IPS DF 4.7 (cell line): ENCODE measurements at regions not wholly inside any gene's neighbourhood (a gene's known extent, or its start where the extent isn't known, plus 50 kb on each side); places are given as distances from the start of the nearest gene placed in this dataset.
"Not testable (repeated sequence)": the region's sequence is repeated elsewhere in the genome, so short reads cannot be mapped to it uniquely, and the experiment has no call there.

Source experiments
- DNase-seq: peaks from one replicate; pipeline ENCODE4 v3.0.0-alpha.2; 2013; ENCODE audit warnings: low spot score; ENCODE audit errors: extremely low read depth

GRCh38 chr10:109104806-109105205 lies 818.5 kb downstream of the XPNPEP1 start:
- DNase-seq: no peak

GRCh38 chr10:109103278-109103677 lies 820.0 kb downstream of the XPNPEP1 start:
- no peak for DNase-seq

DNA sequence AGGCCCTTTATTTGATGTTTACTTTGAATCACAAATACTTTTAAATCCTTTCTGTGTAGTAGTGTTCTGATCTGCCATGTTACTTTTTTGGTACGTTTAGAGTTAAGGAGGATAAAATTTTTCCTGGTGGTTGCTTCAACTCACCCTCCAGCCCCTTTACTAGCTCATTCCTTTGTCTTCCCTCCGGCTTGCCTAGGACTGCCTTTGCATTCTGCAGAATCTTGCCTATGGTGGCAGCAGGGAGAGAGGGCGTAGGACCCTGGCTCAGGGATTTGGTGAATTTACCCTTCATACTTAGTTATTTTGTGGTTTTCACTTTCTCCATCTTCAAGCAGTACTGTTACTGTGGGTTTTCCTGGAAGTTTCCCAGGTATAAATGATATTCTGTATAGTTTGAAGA lies 833.5 kb downstream of the XPNPEP1 start:
- DNase-seq: no peak

DNA sequence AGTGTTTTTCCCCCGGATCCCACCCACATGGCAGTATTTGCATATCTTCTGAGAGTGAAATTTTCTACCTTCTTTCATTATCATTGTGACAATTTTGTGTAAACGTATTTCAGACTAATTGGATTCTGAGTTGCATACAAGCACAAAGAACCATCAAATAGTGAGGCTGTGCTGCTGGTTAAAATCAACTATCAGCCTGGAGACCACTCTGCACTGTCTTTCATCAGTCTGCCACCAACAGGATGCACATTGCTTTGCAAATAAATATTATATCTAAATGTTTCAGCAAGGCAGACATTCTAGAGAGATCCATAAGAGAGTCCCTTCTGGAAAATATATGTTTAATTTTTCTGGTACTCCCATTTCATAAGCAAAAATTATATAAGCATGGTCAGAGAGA lies 851.8 kb downstream of the XPNPEP1 start:
- no peak for DNase-seq

DNA sequence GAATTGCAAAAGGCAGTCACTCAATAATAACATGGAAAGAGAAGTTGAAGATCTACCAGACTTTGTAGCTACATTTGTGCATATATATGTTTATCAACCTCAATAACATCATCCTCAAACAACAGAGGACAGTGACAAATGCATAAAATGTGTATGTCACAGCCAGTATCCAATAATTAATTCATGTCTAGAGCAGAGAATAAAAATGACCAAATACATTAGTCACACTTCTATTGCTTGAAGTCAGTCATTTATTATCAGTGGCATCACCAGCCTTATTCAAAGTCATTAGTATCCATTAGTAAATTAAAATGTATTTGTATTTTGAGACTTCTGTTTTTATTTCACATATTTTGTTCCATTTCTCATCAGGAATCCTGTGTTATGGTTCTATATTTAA lies 852.8 kb downstream of the XPNPEP1 start:
- no peak for DNase-seq

- no peak for DNase-seq
These were observed 856.3 kb downstream of the XPNPEP1 start for GRCh38 chr10:109067031-109067430.

DNA sequence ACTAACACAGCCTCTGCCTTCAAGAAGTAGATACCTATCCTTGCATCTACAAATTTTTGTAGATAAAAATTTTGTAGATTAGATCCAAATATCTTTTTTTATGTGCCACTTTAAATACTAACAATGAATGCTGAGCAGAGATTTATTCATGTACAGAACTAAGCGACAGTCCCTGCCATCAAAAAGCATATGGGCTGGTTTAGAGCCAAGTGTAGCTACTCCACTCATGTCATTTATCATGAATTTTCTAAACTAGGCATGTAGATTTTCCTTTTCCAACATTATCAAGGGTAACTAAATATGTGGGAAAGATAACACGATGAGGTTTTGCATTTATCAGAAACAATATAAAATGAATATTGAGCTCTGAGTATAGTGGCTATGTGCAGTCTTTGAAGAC lies 857.5 kb downstream of the XPNPEP1 start:
- DNase-seq: no peak

GRCh38 chr10:109062371-109062770 lies 860.9 kb downstream of the XPNPEP1 start:
- no peak for DNase-seq

DNA sequence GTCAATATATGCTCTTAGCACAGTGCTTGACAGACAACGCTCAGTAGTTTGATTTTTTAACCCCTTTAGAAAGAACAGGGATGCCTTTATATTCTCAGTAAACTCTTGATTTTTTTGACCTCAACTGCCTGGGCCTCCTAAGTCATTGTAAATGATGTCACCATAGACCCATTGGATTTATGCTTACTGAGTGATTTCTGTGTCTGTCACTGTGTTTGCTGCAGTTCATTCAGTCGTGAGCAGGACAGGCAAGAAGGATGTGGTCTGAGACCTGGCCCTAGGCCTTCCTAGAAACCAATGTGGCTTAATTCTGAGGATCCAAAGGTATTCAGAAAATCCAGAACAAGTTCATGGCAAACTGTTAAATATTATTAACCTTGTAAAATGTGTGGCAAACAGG lies 868.1 kb downstream of the XPNPEP1 start:
- DNase-seq: no peak

DNA sequence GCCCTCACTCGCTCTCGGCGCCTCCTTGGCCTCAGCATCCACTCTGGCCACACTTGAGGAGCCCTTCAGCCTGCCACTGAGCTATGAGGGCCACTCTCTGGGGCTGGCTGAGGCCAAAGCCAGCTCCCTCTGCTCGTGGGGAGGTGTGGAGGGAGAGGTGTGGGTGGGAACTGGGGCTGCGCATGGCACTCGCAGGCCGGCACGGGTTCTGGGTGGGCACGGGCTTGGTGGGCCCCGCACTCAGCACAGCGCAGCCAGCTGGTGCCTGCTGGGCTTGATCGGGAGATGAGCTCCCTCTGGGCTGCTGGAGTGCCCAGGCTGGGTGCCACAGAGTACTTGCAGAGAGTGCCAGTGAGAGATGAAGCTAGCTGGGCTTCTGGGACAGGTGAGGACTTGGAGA lies 875.5 kb downstream of the XPNPEP1 start:
- DNase-seq: no peak

GRCh38 chr10:109046427-109046826 lies 876.9 kb downstream of the XPNPEP1 start:
- DNase-seq: not testable (repeated sequence)

GRCh38 chr10:109040622-109041021 lies 882.7 kb downstream of the XPNPEP1 start:
- DNase-seq: no peak

DNA sequence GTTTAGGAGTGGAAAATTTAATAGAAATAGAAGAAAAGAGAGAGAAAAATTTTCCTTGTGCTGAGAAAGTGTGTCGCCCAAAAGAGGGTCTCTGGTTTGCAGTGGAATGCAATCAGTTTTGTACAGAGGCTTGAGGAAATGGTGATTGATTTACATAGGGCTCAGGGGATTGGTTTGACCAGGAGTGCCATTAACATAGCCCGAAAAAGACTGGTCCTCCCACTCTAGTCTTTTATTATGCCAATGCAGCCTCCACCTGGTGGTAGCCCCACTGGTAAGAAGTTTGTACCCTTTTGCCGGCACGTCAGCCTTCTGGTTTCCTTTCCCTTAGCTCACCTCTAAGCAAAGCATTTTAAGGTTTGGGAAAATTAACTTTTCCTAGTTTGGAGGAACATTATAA lies 885.3 kb downstream of the XPNPEP1 start:
- DNase-seq: no peak

DNA sequence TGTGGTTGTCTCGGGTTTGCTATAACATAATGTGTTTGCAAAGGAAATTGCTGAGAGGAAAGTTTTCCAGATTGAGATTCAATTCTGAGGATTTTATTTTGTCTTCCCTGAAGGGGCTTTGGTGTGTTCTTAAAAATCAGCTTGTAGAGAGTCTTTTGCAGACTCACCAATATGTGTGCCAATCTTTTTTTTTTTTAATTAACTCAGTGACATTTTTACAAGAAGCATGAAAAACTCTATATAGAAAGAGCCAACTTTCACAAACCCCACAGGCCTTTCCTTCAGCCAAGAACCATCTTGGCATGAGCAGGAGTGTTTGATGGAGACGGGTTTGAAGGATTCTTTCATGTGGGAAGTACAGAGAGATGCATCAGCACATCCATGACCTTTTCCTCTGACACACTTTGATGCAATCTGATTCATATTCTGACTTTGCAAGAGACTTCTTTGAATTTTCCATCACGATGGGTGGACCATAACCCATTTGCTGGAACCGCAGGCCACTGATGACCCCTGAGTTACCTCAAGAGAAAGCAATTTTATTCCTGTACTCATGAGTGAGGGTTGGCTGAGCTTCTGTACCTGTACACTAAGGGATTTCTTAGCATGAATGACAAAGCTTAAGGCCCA lies 892.6 kb downstream of the XPNPEP1 start:
- DNase-seq: no peak

DNA sequence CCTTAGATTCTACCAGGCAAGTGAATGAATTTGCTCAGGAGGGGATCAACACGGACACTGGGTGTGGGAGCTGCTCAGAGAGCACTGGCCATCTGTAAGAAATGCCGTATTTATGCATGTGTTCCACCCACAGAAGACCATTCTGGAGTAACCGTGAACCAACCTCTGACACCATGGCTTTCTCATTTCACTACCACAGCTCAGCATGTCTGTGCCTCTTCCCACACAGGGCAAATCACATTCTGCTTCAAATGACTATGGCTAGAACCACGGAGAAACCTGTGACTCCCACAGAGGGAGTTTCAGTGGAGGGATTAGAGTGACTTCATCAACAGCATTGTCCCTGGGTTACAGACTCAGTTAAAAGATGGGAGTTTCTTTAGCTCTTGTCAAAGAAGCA lies 893.4 kb downstream of the XPNPEP1 start:
- DNase-seq: no peak

DNA sequence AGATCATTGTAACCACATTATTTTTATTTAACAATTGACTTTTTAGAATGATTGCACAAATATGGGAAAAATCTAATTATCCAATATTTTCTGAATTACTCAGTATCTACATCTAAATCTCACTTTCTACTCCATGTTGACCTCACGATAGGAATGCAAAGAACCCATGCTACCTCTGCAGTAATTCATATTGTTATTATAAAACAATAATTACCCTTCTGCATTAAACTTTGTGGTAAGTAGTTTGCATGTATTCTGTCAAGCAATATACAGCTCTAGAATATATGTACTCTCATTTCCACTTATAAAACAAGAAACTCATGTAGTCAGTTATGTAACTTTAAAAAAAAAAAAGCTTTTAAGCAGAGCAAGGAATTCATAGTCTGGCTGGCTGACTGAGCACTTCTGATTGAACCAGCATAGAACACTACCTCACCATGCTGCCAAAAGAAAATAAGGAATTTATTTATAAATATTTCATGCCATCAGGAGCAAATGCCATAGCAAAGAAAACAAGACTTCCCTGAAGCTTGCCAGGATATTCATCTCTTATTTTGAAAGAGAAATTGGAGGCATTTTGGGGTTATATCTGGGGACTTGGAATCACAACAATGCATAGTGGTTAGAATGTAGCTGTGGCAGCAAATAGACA lies 895.7 kb downstream of the XPNPEP1 start:
- DNase-seq: no peak

DNA sequence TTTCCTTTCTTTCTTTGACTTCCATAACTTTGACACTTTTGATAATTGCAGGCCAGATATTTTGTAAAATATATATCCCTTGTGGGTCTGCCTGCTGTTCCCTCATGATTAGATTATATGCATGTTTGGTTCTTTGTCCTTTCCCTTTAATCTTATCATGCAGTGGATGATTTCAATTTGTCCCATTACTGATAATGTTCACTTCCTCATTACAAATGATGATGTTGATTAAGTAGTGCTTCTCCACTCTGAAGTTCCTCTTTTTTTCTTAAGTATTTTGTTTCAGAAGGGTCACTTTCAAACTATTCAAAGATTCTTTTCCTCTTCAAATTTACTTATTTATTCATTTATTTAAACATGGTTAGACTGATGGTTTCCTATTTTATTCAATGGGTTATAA lies 898.1 kb downstream of the XPNPEP1 start:
- no peak for DNase-seq

DNA sequence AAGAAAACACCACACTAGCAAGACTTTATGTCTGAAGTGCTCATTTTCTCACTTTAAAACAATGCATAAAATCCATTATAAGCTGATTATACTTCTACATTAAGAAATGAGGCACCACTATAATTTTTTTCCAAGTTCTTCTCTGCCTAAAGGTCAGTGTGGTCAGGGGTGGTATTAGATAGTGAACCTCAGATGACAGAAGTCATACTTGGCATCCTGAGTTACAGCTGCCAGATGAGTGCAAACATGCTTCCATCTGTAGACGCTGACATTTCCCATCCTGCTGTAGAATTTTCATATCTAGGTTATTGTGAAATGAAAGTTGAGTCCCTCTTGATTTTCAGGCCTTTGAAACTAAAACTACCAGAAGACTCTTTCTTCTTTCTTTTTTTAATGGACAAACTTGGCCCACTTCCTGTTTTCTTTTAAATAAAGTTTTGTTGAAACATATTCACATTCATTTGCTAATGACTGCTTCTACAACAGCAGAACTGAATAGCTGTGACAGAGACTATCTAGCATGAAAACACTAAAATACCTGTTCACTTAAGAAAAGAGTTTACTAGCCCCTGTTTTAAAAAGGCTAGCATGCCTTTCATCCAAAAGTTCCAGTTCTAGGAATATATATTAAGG lies 900.8 kb downstream of the XPNPEP1 start:
- no peak for DNase-seq

DNA sequence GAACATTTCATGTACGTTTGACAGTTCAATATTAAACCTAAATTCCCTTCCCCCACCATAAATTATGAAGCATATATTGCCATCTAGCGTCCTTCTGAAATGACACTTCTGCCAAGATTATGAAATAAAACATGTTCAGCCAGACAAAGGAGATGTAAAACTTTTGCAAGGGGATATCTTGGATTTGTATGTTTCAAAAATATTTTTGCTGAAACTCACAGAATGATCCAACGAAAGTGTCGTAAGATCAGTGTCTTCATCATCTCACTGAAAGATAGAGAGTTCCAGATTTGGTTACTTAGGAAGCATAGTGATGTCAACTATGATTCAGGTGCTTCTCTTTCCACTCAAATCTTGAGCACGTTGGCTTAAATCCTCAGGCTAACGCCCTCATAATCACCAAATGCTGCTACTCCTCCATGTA lies 904.3 kb downstream of the XPNPEP1 start:
- no peak for DNase-seq

GRCh38 chr10:109007514-109007913 lies 915.8 kb downstream of the XPNPEP1 start:
- no peak for DNase-seq

DNA sequence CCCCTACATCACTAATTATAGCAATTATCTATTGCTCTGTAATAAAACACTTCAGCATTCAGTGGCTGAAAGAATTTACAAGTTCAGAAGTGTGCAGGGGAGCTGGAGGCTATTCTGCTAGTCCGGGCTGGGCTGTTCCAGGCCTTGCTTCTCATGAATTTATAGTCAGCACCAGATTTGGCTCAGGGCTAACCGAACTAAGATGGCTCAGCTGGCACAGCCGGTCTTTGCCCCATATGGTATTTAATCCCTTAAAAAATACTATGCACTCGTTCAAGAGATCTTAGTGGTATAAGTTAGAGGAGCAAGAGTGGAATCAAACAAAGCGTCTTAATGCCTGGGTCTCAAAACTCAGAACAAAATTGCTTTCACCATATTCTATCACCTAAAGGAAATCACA lies 932.9 kb downstream of the XPNPEP1 start:
- DNase-seq: no peak

DNA sequence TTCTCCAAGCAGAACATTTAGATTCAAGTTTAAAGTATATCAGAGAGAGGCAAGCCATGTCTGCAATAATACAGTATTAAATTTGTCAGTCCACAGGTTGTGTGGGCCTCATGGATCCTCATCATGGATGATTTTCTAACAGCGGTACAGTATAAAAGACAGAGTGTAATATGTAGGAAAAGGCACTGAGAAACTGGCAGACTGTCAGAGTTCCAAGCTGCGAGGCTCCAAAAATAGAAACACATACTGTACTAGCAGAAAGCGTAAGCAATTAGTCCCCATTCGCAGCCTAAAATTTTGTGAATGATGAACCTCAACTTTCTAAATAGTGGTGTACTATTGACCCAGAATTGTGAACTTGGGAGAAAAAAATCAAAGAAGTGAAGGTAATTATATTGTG lies 933.3 kb downstream of the XPNPEP1 start:
- no peak for DNase-seq

GRCh38 chr10:108982159-108982558 lies 941.2 kb downstream of the XPNPEP1 start:
- no peak for DNase-seq
